ENCODE measurements at regions not wholly inside any gene's neighbourhood (a gene's known extent, or its start where the extent isn't known, plus 50 kb on each side); places are given as distances from the start of the nearest gene placed in this dataset.

- Histone ChIP-seq H3K27me3 (ENCODE audit: control insufficient read depth, insufficient read depth, low read length) (no peaks in the 10 kb centered on the region), H3K27ac (ENCODE audit: low read length) (no peak overlapping the region), H3K4me1 (ENCODE audit: control insufficient read depth, insufficient read depth, low read length) (no peaks in the 10 kb centered on the region), H3K9me3 (ENCODE audit: control insufficient read depth, insufficient read depth, low read depth, low read length) (no peaks in the 10 kb centered on the region), H3K4me3 (ENCODE audit: low read depth in 2 of 2, low read length in 2 of 2) (no peak overlapping the region), H3K36me3 (ENCODE audit: control insufficient read depth, insufficient read depth, low read length) (no peaks in the 10 kb centered on the region)
- ChIA-PET CTCF (no interaction called here), POLR2A (no interaction called here)
- BruUV-seq (replicated peaks) = no TSS peak
- DNase-seq (ENCODE audit: low read depth, low spot score) = no peak
- TF ChIP-seq CTCF (IDR thresholded peaks at IDR 0.05) = no peak
- no peak for TF ChIP-seq SIN3A (IDR thresholded peaks at IDR 0.05; ENCODE audit: borderline replicate concordance, insufficient read depth, low read depth, low read length)
- no peak for TF ChIP-seq TCF7L2 (IDR thresholded peaks at IDR 0.05; ENCODE audit: low read depth, low read length)
- TF ChIP-seq POLR2AphosphoS5 (IDR thresholded peaks at IDR 0.05; ENCODE audit: low read depth, low read length) = no peak
- in situ Hi-C loops (cut with HindIII; ENCODE audit: low pct_unique_long_range_greater_than_20kb, low sequenced_read_pairs) = no loop called here
- intact Hi-C loops (cut with micrococcal nuclease; ENCODE audit: unreplicated experiment) = no loop called here
- ATAC-seq = no peak
Observed at GRCh38 chr16:55968221-55968620, 93.0 kb upstream of the CES5A start.

GRCh38 chr16:55964923-55965475 lies 89.8 kb upstream of the CES5A start:
- no peak for DNase-seq (ENCODE audit: low read depth, low spot score)
- Histone ChIP-seq H3K4me3 (ENCODE audit: low read depth in 2 of 2, low read length in 2 of 2) (no peak overlapping the region), H3K4me1 (ENCODE audit: control insufficient read depth, insufficient read depth, low read length) (no peaks in the 10 kb centered on the region), H3K9me3 (ENCODE audit: control insufficient read depth, insufficient read depth, low read depth, low read length) (no peaks in the 10 kb centered on the region), H3K27me3 (ENCODE audit: control insufficient read depth, insufficient read depth, low read length) (peaks cover 3% of the 10 kb centered on the region; the same call in 1 of the 2 replicates), H3K27ac (ENCODE audit: low read length) (no peak overlapping the region), H3K36me3 (ENCODE audit: control insufficient read depth, insufficient read depth, low read length) (no peaks in the 10 kb centered on the region)
- TF ChIP-seq TCF7L2 (IDR thresholded peaks at IDR 0.05; ENCODE audit: low read depth, low read length) (no peak), POLR2AphosphoS5 (IDR thresholded peaks at IDR 0.05; ENCODE audit: low read depth, low read length) (no peak), REST (IDR thresholded peaks at IDR 0.05; ENCODE audit: insufficient read depth in 1 of 2, low read depth in 2 of 2, low read length in 1 of 2) (no peak), CTCF (IDR thresholded peaks at IDR 0.05) (no peak), SIN3A (IDR thresholded peaks at IDR 0.05; ENCODE audit: borderline replicate concordance, insufficient read depth, low read depth, low read length) (no peak)
- POLR2A ChIA-PET = no interaction called here
- CTCF ChIA-PET = no interaction called here
- BruUV-seq (replicated peaks) = no TSS peak
- no peak for ATAC-seq
- in situ Hi-C loops (cut with HindIII; ENCODE audit: low pct_unique_long_range_greater_than_20kb, low sequenced_read_pairs) = no loop called here
- intact Hi-C loops (cut with micrococcal nuclease; ENCODE audit: unreplicated experiment) = no loop called here
